K562 (cell line): ENCODE measurements at regions not wholly inside any gene's neighbourhood (a gene's known extent, or its start where the extent isn't known, plus 50 kb on each side); places are given as distances from the start of the nearest gene placed in this dataset.

Experiments used
- ATF3 ChIP-seq, 2 experiments: fragments of 450-650 bp in 1 of 2; sonication (generic) in 1 of 2; formaldehyde crosslinking in 1 of 2; IDR thresholded peaks in 1 of 2; conservative IDR thresholded peaks in 1 of 2; 2 replicates each; pipeline versions ENCODE4 v1.6.1 to v1.8.1; 2016 to 2023; ENCODE audit warnings: mild to moderate bottlenecking in 2 of 2, moderate library complexity in 2 of 2, inconsistent platforms in 1 of 2, missing genetic modification reagents in 1 of 2
- BMI1 ChIP-seq: fragments of 150-350 bp; IDR thresholded peaks from 2 replicates; pipeline ENCODE4 v1.6.1; 2014; ENCODE audit warnings: low read length
- EHMT2 ChIP-seq: fragments of 450-650 bp; IDR thresholded peaks from 2 replicates; pipeline ENCODE4 v1.6.1; 2018; ENCODE audit warnings: antibody characterized with exemption
- FOXM1 ChIP-seq, 2 experiments: fragments of 450-650 bp in 1 of 2; sonication (generic) in 1 of 2; formaldehyde crosslinking in 1 of 2; IDR thresholded peaks; 2 replicates each; pipeline versions ENCODE4 v1.6.1 to v1.9.0; 2017 to 2022; ENCODE audit warnings: low read depth in 2 of 2, mild to moderate bottlenecking in 2 of 2, missing genetic modification reagents in 1 of 2, moderate library complexity in 1 of 2
- MAFK ChIP-seq: IDR thresholded peaks from 2 replicates; pipeline ENCODE4 v1.6.1; 2011; ENCODE audit warnings: low read length, improper control_type of control experiment
- MLLT1 ChIP-seq, 2 experiments: fragments of 450-650 bp; IDR thresholded peaks; 2 replicates each; pipeline ENCODE4 v1.6.1; 2016
- MXI1 ChIP-seq: IDR thresholded peaks from 2 replicates; pipeline ENCODE4 v1.6.1; 2011; ENCODE audit warnings: low read depth, mild to moderate bottlenecking, improper control_type of control experiment, low read length
- NRF1 ChIP-seq, 2 experiments: fragments of 450-650 bp; IDR thresholded peaks in 1 of 2; conservative IDR thresholded peaks in 1 of 2; 2 replicates each; pipeline ENCODE4 v1.6.1; 2014; ENCODE audit warnings: mild to moderate bottlenecking in 2 of 2
- POLR2A ChIP-seq: fragments of 450-650 bp; conservative IDR thresholded peaks from 2 replicates; pipeline ENCODE4 v1.6.1; 2016
- POLR3A ChIP-seq: IDR thresholded peaks from 2 replicates; pipeline ENCODE4 v1.6.1; 2011; ENCODE audit warnings: borderline replicate concordance, mild to moderate bottlenecking, moderate library complexity; ENCODE audit not compliant: insufficient read length, insufficient read depth; ENCODE audit errors: extremely low read depth
- RAD51 ChIP-seq: fragments of 450-650 bp; IDR thresholded peaks from 2 replicates; pipeline ENCODE4 v1.7.1; 2016; ENCODE audit warnings: low read depth, mild to moderate bottlenecking, borderline replicate concordance
- SMARCC2 ChIP-seq: fragments of 450-650 bp; IDR thresholded peaks from 2 replicates; pipeline ENCODE4 v1.6.1; 2017; ENCODE audit warnings: antibody characterized with exemption, moderate library complexity, mild to moderate bottlenecking, low read depth
- ZNF592 ChIP-seq: fragments of 450-650 bp; IDR thresholded peaks from 2 replicates; pipeline ENCODE4 v1.6.1; 2017; ENCODE audit warnings: antibody characterized with exemption, mild to moderate bottlenecking
- ZNF695 ChIP-seq: fragments of 450-650 bp; formaldehyde crosslinking; IDR thresholded peaks from 2 replicates; pipeline ENCODE4 v1.4.0; 2020; ENCODE audit warnings: mild to moderate bottlenecking, moderate library complexity

DNA sequence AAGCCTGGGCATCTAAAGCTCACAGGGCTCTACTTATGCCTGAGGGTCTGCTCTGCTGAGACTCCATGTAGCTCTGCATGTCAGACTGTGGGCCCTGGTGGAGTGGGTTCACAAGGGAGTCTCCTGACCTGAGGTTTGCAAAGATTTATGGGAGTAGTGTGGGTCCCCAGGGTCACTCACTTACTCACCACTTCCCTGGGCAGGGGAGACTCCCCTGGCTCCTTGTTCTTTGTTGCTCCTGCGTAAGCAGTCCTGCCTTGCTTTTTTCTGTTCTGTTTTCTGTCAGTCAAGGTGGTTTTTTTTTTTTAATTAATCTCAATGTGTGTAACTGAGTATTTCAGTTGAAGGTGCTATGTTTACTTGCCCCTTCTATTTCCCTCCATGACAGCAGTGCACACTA lies 256.6 kb downstream of the TMEM38B start:
- TF ChIP-seq BMI1 (no peak), MLLT1 (IDR thresholded peaks at IDR 0.05) (no peak), ATF3 (IDR thresholded peaks at IDR 0.05) (no peak), ATF3 (CRISPR knock-in tag; conservative IDR thresholded peaks at IDR 0.05) (no peak), MXI1 (no peak), EHMT2 (no peak), NRF1 (conservative IDR thresholded peaks at IDR 0.05 in 1 of 2, IDR thresholded peaks at IDR 0.05 in 1 of 2) (no peak), ZNF592 (no peak), POLR2A (no peak), MAFK (no peak), RAD51 (no peak), SMARCC2 (no peak), FOXM1 (IDR thresholded peaks at IDR 0.05; ENCODE audit: low read depth) (no peak), FOXM1 (CRISPR knock-in tag; IDR thresholded peaks at IDR 0.05; ENCODE audit: low read depth) (no peak), POLR3A (no peak), ZNF695 (CRISPR knock-in tag) (no peak)
